Upper lobe of left lung (tissue), 4 donors: ENCODE measurements at regions not wholly inside any gene's neighbourhood (a gene's known extent, or its start where the extent isn't known, plus 50 kb on each side); places are given as distances from the start of the nearest gene placed in this dataset.

Experiments used
- POLR2A ChIP-seq, 4 donors: fragments of 450-650 bp; IDR thresholded peaks; one replicate each; pipeline ENCODE4 v1.5.1; 2016 to 2017; ENCODE audit warnings: antibody characterized with exemption in 4 of 4, mild to moderate bottlenecking in 2 of 4
- POLR2AphosphoS5 ChIP-seq, 2 donors: sonication (generic); formaldehyde crosslinking; IDR thresholded peaks; one replicate each; pipeline ENCODE4 v1.5.1; 2017; ENCODE audit warnings: antibody characterized with exemption in 2 of 2
- TF ChIP-seq, protein P1 (sequence below), 6 experiments: fragments of 450-650 bp in 4 of 6; fragments of 200-600 bp in 2 of 6; sonication (generic) in 2 of 6; IDR thresholded peaks; one replicate each; pipeline ENCODE4 v1.5.1; 2016 to 2019; ENCODE audit warnings: antibody characterized with exemption in 6 of 6

DNA sequence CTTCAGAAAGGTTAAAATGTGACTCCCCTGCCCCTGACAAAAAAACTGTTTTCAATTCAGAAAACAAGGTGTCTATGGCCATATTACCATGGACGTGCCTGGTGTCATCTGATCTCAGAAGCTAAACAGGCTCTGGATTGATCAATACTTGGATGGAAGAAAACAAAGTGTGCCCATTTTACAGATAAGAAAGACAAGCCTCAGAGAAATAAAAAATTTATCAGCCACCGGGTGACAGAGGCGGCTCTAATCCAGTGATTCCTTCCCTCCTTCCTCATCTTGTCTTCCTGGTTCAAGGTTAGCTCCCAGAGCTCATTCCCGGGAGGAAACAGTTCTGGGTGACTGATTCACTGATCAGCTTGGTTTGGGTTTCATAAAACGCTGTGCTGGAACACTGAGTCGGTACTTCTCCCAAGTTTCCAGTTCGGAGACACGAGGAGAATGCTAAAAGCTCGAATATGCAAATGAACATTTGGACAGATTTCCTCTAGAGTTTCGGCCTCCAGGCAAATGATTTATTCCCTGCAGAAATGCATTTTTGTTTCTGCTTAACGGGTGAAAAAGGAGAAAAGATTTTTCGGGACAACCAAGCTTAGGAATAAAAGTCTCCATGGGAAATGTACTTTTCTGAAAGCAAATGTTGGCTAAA is 211.2 kb downstream of the UQCRFS1 start:
- TF ChIP-seq POLR2AphosphoS5 (IDR thresholded peaks at IDR 0.05) (no peak), POLR2A (IDR thresholded peaks at IDR 0.05) (no peak)
- TF ChIP-seq, protein P1, sequence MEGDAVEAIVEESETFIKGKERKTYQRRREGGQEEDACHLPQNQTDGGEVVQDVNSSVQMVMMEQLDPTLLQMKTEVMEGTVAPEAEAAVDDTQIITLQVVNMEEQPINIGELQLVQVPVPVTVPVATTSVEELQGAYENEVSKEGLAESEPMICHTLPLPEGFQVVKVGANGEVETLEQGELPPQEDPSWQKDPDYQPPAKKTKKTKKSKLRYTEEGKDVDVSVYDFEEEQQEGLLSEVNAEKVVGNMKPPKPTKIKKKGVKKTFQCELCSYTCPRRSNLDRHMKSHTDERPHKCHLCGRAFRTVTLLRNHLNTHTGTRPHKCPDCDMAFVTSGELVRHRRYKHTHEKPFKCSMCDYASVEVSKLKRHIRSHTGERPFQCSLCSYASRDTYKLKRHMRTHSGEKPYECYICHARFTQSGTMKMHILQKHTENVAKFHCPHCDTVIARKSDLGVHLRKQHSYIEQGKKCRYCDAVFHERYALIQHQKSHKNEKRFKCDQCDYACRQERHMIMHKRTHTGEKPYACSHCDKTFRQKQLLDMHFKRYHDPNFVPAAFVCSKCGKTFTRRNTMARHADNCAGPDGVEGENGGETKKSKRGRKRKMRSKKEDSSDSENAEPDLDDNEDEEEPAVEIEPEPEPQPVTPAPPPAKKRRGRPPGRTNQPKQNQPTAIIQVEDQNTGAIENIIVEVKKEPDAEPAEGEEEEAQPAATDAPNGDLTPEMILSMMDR (IDR thresholded peaks at IDR 0.05): no peak
